H9 (cell line): ENCODE measurements at regions not wholly inside any gene's neighbourhood (a gene's known extent, or its start where the extent isn't known, plus 50 kb on each side); places are given as distances from the start of the nearest gene placed in this dataset.

Experiments used
- DNase-seq: peaks from one replicate; pipeline ENCODE4 v3.0.0-alpha.2; 2017
- H2AFZ ChIP-seq: one replicate; pipeline ENCODE4 v1.6.1; 2013; ENCODE audit warnings: mild to moderate bottlenecking, low read length, control low read depth, moderate library complexity
- H2AK5ac ChIP-seq: 2 replicates; pipeline ENCODE4 v1.6.1; 2013; ENCODE audit warnings: low read length, control low read depth, mixed read lengths; ENCODE audit not compliant: insufficient read length
- H2BK120ac ChIP-seq: one replicate; pipeline ENCODE4 v1.6.1; 2013; ENCODE audit warnings: low read depth, mild to moderate bottlenecking, low read length, control low read depth, inconsistent platforms; ENCODE audit not compliant: poor library complexity, severe bottlenecking
- H2BK12ac ChIP-seq: 2 replicates; pipeline ENCODE4 v1.6.1; 2013; ENCODE audit warnings: low read length, control low read depth, mixed read lengths, low read depth; ENCODE audit not compliant: insufficient read length
- H2BK15ac ChIP-seq: 2 replicates; pipeline ENCODE4 v1.6.1; 2013; ENCODE audit warnings: low read depth, low read length, control low read depth
- H2BK20ac ChIP-seq: one replicate; pipeline ENCODE4 v1.6.1; 2013; ENCODE audit warnings: low read depth, mild to moderate bottlenecking, low read length, control low read depth, inconsistent platforms; ENCODE audit not compliant: poor library complexity, severe bottlenecking
- H2BK5ac ChIP-seq: 2 replicates; pipeline ENCODE4 v1.6.1; 2013; ENCODE audit warnings: low read length, control low read depth, mixed read lengths; ENCODE audit not compliant: insufficient read length
- H3K14ac ChIP-seq: 2 replicates; pipeline ENCODE4 v1.6.1; 2013; ENCODE audit warnings: low read length, control low read depth; ENCODE audit not compliant: insufficient read depth
- H3K18ac ChIP-seq: 2 replicates; pipeline ENCODE4 v1.6.1; 2013; ENCODE audit warnings: low read depth, mild to moderate bottlenecking, mixed read lengths, low read length, control low read depth; ENCODE audit not compliant: insufficient read length
- H3K23ac ChIP-seq: 2 replicates; pipeline ENCODE4 v1.6.1; 2013; ENCODE audit warnings: low read length, control low read depth, mixed read lengths, low read depth; ENCODE audit not compliant: insufficient read length
- H3K23me2 ChIP-seq: 2 replicates; pipeline ENCODE4 v1.6.1; 2013; ENCODE audit warnings: low read depth, mild to moderate bottlenecking, mixed read lengths, low read length, control low read depth; ENCODE audit not compliant: insufficient read length, poor library complexity, severe bottlenecking
- H3K27ac ChIP-seq: 2 replicates; pipeline ENCODE4 v1.5.1; 2013; ENCODE audit warnings: low read length, control low read depth, mixed read lengths, low read depth; ENCODE audit not compliant: insufficient read length
- H3K27me3 ChIP-seq: 2 replicates; pipeline ENCODE4 v1.6.1; 2013; ENCODE audit warnings: low read length, control low read depth, inconsistent platforms; ENCODE audit not compliant: insufficient read depth
- H3K4ac ChIP-seq: 2 replicates; pipeline ENCODE4 v1.6.1; 2013; ENCODE audit warnings: low read depth, mild to moderate bottlenecking, control low read depth, inconsistent platforms, low read length, moderate library complexity
- H3K4me1 ChIP-seq: 2 replicates; pipeline ENCODE4 v1.6.1; 2013; ENCODE audit warnings: low read length, control low read depth, inconsistent platforms; ENCODE audit not compliant: insufficient read depth
- H3K4me2 ChIP-seq: 2 replicates; pipeline ENCODE4 v1.6.1; 2013; ENCODE audit warnings: low read length, control low read depth, mixed read lengths; ENCODE audit not compliant: insufficient read length, insufficient read depth
- H3K56ac ChIP-seq: 2 replicates; pipeline ENCODE4 v1.6.1; 2013; ENCODE audit warnings: low read depth, mild to moderate bottlenecking, mixed read lengths, low read length, control low read depth; ENCODE audit not compliant: insufficient read length
- H3K79me1 ChIP-seq: 2 replicates; pipeline ENCODE4 v1.6.1; 2013; ENCODE audit warnings: low read depth, mild to moderate bottlenecking, moderate library complexity, low read length, control low read depth, inconsistent platforms; ENCODE audit not compliant: insufficient read depth, poor library complexity, severe bottlenecking
- H3K79me2 ChIP-seq: 2 replicates; pipeline ENCODE4 v1.6.1; 2013; ENCODE audit warnings: low read length, control low read depth, inconsistent platforms; ENCODE audit not compliant: insufficient read depth
- H3K9ac ChIP-seq: 2 replicates; pipeline ENCODE4 v1.6.1; 2013; ENCODE audit warnings: low read length, control low read depth, mixed read lengths; ENCODE audit not compliant: insufficient read length; ENCODE audit errors: extremely low read depth
- H3K9me3 ChIP-seq: one replicate; pipeline ENCODE4 v1.6.1; 2013; ENCODE audit warnings: low read depth, low read length, inconsistent platforms; ENCODE audit not compliant: control insufficient read depth
- H3T11ph ChIP-seq: one replicate; pipeline ENCODE4 v1.6.1; 2013; ENCODE audit warnings: mild to moderate bottlenecking, low read length, control low read depth, inconsistent platforms
- H4K20me1 ChIP-seq: one replicate; pipeline ENCODE4 v1.6.1; 2013; ENCODE audit not compliant: control insufficient read depth, insufficient read length, insufficient read depth
- H4K5ac ChIP-seq: 2 replicates; pipeline ENCODE4 v1.6.1; 2013; ENCODE audit warnings: low read depth, mild to moderate bottlenecking, mixed read lengths, low read length, control low read depth; ENCODE audit not compliant: insufficient read length
- H4K8ac ChIP-seq: replicated peaks from 2 replicates; pipeline ENCODE4 v1.6.1; 2013; ENCODE audit warnings: low read length, control low read depth, mixed read lengths, low read depth; ENCODE audit not compliant: insufficient read length
- H4K91ac ChIP-seq: 2 replicates; pipeline ENCODE4 v1.6.1; 2013; ENCODE audit warnings: low read depth, mild to moderate bottlenecking, moderate library complexity, mixed read lengths, low read length, control low read depth; ENCODE audit not compliant: insufficient read length
- H3K27ac Mint-ChIP-seq, 3 experiments: 2 replicates in 2 of 3; 3 replicates in 1 of 3; pipeline ENCODE4 v1.8.0; 2020 to 2021; ENCODE audit warnings: mixed read lengths in 3 of 3, mild to moderate bottlenecking in 1 of 3, moderate library complexity in 1 of 3
- H3K27me3 Mint-ChIP-seq: 2 replicates; pipeline ENCODE4 v1.8.0; 2021; ENCODE audit warnings: low read depth, mild to moderate bottlenecking, moderate library complexity, mixed read lengths
- H3K36me3 Mint-ChIP-seq, 3 experiments: 2 replicates in 2 of 3; 3 replicates in 1 of 3; pipeline ENCODE4 v1.8.0; 2020 to 2021; ENCODE audit warnings: low read depth in 3 of 3, mixed read lengths in 3 of 3; ENCODE audit not compliant: insufficient read depth in 1 of 3
- H3K4me1 Mint-ChIP-seq, 2 experiments: 2 replicates each; pipeline ENCODE4 v1.8.0; 2020; ENCODE audit warnings: mixed read lengths in 2 of 2
- H3K4me3 Mint-ChIP-seq, 2 experiments: 2 replicates in 1 of 2; 3 replicates in 1 of 2; pipeline ENCODE4 v1.8.0; 2020 to 2021; ENCODE audit warnings: mild to moderate bottlenecking in 2 of 2, mixed read lengths in 2 of 2, moderate library complexity in 1 of 2
- H3K9me3 Mint-ChIP-seq, 2 experiments: 2 replicates in 1 of 2; 3 replicates in 1 of 2; pipeline ENCODE4 v1.8.0; 2020; ENCODE audit warnings: mild to moderate bottlenecking in 2 of 2, mixed read lengths in 2 of 2, moderate library complexity in 1 of 2
- WGBS: extraction: QIAGEN DNeasy Blood & Tissue Kit; methylation state at CpG from one replicate; pipeline ENCODE4 v1.1.7; 2013; ENCODE audit warnings: missing lambda C conversion rate, low lambda C conversion rate, mixed read lengths; ENCODE audit not compliant: insufficient read length; ENCODE audit errors: extremely low coverage; 5-methylcytosine and 5-hydroxymethylcytosine counted together
- TF ChIP-seq, protein P1 (sequence below): fragments of 200-600 bp; sonication (generic); conservative IDR thresholded peaks from 3 replicates; pipeline ENCODE4 v1.8.0; 2021; ENCODE audit warnings: antibody characterized with exemption, mild to moderate bottlenecking

DNA sequence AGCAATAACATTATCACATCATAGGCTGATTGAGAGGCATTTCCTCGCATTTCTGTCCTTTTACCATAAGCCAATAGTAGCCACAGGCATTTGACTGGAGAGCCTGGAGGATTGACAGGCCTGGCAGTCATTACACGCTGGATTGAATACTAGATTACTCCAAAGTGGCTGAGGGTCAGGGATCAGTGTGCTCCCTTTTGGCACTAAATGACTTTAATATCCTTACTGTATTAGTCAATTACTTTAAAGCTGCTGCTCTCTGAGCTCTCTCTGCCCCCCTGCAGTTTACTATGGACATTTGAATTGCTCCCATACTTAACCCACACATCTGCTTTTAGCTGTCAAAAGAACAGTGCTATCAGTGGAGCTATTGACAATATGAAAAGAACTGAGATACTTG is 302.0 kb downstream of the TFEC start:
- H3T11ph ChIP-seq: no peak overlapping the region
- no peaks in the 10 kb centered on the region for H3K23me2 ChIP-seq
- no peak overlapping the region for H3K27ac Mint-ChIP-seq

More for the DNA sequence above, 302.0 kb downstream of the TFEC start:
- Mint-ChIP-seq H3K4me1 (no peaks in the 10 kb centered on the region; a peak in 1 of 4 replicates), H3K27me3 (no peaks in the 10 kb centered on the region), H3K4me3 (no peak overlapping the region), H3K9me3 (no peaks in the 10 kb centered on the region), H3K36me3 (no peaks in the 10 kb centered on the region)
- Histone ChIP-seq H3K23ac (no peak overlapping the region), H2BK15ac (no peak overlapping the region), H3K27ac (no peak overlapping the region), H2AK5ac (no peak overlapping the region), H3K4ac (no peak overlapping the region), H3K9ac (no peak overlapping the region), H2AFZ (no peak overlapping the region), H3K4me1 (no peaks in the 10 kb centered on the region), H2BK120ac (no peak overlapping the region), H2BK20ac (no peak overlapping the region), H4K91ac (no peak overlapping the region), H2BK5ac (no peak overlapping the region), H3K79me2 (no peaks in the 10 kb centered on the region), H3K14ac (no peak overlapping the region), H3K79me1 (no peaks in the 10 kb centered on the region), H4K20me1 (no peaks in the 10 kb centered on the region), H4K8ac (no peak overlapping the region), H3K27me3 (no peaks in the 10 kb centered on the region), H3K18ac (no peak overlapping the region), H4K5ac (no peak overlapping the region), H3K9me3 (no peaks in the 10 kb centered on the region), H2BK12ac (no peak overlapping the region), H3K56ac (no peak overlapping the region), H3K4me2 (no peak overlapping the region)
- TF ChIP-seq, protein P1, sequence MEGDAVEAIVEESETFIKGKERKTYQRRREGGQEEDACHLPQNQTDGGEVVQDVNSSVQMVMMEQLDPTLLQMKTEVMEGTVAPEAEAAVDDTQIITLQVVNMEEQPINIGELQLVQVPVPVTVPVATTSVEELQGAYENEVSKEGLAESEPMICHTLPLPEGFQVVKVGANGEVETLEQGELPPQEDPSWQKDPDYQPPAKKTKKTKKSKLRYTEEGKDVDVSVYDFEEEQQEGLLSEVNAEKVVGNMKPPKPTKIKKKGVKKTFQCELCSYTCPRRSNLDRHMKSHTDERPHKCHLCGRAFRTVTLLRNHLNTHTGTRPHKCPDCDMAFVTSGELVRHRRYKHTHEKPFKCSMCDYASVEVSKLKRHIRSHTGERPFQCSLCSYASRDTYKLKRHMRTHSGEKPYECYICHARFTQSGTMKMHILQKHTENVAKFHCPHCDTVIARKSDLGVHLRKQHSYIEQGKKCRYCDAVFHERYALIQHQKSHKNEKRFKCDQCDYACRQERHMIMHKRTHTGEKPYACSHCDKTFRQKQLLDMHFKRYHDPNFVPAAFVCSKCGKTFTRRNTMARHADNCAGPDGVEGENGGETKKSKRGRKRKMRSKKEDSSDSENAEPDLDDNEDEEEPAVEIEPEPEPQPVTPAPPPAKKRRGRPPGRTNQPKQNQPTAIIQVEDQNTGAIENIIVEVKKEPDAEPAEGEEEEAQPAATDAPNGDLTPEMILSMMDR: no peak
- WGBS: no CpG with 5 or more reads among the region's 2 CpGs
- no peak for DNase-seq
